GM18870 (cell line): ENCODE measurements at regions not wholly inside any gene's neighbourhood (a gene's known extent, or its start where the extent isn't known, plus 50 kb on each side); places are given as distances from the start of the nearest gene placed in this dataset.
"Not testable (repeated sequence)": the region's sequence is repeated elsewhere in the genome, so short reads cannot be mapped to it uniquely, and the experiment has no call there.

Source experiments
- ATAC-seq: cut with Tn5 transposase; IDR thresholded peaks from one replicate; pipeline ENCODE4 v1.9.1; 2021; ENCODE audit warnings: moderate library complexity; ENCODE audit not compliant: unreplicated experiment

- no peak for ATAC-seq
These were observed 125.8 kb downstream of the MRPL14 start for GRCh38 chr6:44001318-44002066.

DNA sequence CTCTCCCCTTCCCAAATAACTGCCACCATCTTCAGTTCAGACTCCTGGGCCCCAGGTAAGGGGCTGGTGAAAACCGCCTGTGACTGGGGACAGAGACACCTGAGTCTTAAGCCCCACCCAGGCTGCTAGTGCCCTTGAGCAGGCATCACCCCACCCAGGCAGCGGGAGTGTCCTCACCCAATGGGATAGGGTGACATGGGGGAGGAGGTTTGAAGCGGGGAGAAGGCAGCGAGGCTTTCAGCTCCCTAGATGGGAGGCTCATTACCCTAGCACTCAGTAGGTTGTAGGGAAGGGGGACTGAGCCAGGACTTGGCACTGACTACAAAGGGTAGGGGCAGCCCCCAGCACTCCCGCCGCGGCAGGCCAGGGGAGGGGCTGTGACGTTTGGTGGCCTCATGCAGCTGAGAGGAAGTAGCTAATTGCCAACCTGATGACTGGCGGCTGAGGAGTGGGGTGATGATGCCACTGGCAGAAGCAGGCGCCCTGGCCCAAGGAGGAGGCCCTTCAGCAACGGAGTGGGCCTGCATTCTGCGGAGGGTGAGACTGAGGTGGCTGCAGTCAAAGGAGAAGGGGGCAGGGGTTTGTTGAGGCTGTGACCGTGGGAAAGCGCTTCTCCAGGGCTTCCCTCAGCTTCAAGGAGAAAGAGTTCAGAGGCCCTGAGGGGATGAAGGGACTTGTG lies 126.9 kb downstream of the MRPL14 start:
- ATAC-seq = no peak

GRCh38 chr6:43999628-44000027 lies 127.6 kb downstream of the MRPL14 start:
- no peak for ATAC-seq

GRCh38 chr6:43998592-43999243 lies 128.5 kb downstream of the MRPL14 start:
- ATAC-seq = not testable (repeated sequence)

GRCh38 chr6:43997990-43998585 lies 129.2 kb downstream of the MRPL14 start:
- ATAC-seq = not testable (repeated sequence)

DNA sequence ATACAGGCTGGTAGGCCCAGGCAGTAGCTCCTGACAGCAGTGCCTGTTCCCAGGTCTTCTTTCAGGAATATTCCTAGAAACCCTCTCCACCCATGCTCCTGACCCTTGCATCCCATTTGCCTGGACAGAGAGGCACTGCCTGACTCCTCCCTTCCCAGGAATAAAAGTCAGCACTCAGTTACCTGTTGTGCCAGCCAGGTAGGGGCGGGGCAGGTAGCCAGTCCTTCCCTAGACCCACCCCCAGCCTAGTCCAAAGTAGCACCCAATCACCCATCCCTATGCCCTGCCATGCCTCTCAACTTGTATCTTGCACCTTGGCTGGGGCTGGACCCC lies 129.9 kb downstream of the MRPL14 start:
- no peak for ATAC-seq

GRCh38 chr6:43996618-43997344 lies 130.5 kb downstream of the MRPL14 start:
- no peak for ATAC-seq

GRCh38 chr6:43995137-43995536 lies 132.1 kb downstream of the MRPL14 start:
- ATAC-seq = no peak

DNA sequence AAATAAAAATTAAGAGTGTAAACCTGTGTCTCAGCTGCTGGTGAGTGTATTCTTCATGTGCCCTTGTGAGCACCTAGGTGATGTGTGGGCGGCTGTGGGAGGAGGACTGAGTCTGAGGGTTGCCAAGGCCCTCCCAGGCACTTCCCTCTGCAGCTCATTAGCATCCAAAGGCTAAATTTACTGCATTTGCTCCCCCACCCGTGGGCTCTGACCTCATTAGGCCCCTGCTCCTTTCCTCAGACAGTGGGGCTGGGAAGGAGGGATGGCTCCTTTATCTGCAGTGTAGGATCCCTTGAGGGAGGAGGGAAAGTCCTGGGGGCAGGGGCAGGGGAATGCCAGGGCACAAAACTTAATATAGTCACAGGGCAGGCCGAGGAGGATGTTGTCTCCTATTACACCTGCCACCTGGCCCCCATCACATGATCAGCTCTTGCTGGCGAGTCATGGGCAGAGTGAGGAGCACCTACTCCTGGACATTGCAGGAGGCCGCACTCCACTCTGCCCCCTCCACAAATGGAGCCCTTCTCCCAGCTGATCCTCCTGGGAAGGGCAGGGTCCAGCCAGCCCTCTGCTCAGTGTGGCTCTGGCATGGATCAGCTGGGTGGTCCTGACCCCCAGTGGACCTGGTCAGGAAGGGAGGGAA lies 133.2 kb downstream of the MRPL14 start:
- ATAC-seq = no peak

DNA sequence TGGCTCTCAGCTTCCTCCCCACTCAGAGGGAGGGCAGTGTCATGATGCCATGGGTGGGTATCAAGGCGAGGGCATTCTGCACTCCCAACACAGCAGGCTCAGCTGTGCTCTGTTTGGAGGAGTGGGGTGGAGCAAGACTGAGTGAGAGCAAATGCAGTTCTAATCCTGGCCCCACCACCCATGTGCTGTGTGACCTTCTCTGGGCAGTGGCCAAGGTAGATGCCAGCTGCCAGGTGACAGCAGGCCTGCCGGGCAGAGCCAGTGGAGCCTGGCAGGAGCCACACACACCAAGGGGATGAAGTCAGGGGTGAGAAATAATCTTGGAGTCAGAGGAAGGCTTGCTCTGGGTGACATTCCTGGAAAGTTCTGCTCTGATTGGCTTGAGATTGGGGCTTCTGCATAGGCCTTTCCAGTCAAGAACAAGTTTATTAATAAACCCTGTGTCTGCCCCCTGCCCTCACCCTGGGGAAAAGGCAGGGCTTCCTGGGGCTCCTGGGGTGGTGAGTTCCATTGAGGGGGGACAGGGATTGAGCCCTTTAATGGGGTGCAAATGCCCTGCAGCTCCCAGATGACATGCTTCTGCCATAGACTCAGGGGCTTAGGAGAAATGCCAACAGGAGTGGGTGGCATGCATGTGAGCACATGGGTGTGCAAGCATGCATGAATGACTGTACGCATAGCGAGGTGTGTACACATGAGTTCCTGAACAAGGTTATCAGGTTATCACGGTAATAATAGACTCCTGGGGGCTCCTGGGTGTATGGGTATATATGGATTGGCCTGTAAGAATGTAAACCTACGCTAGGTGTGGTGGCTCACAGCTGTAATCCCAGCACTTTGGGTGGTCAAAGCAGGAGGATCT lies 134.2 kb downstream of the MRPL14 start:
- ATAC-seq = no peak

- ATAC-seq = no peak
These were observed 135.1 kb downstream of the MRPL14 start for GRCh38 chr6:43992126-43992663.

GRCh38 chr6:43990627-43991619 lies 136.3 kb downstream of the MRPL14 start:
- no peak for ATAC-seq

DNA sequence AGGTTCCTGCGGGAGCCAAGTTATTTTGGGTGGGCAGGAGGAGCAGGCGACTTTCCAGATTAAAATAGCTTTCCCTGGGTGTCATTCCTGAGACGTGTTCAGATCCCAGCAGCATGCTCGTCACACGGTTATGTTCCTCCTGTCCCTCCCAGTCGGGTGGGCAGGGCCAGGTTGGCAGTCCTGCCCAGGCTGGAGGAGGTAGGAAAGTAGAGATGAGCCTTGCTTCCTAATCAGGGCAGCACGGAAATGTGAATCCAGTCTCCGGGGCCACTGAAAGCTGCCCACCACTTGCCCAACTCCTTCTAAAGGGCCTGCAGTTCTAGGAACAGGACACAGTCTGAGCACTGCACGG lies 137.0 kb downstream of the MRPL14 start:
- ATAC-seq = no peak

DNA sequence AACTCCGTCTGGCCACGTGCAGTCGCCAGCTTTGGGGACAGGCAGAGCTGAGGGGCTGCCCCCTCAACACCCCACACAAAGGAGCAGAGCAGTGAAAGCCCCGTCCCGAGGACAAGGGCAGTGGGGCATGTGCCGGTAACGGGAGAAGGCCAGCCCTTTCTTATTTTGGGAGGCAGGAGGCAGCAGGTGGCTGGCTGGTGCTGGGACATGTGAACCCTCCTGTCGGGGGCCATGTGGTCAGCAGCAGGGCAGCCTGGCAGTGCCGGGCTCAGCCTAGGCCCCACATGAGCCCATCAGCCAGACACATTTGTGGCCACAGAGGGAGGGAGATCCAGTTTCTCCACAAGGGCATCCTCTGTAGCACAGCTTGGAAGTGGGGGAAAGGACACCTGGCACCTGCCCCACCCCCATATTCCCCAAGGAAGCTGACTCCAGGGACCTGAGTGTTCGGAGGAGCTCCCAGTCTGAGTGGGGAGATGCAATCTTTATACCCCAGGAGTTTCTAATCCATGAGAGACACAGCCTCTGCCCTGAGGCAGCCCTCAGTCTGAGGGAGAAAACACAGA lies 137.6 kb downstream of the MRPL14 start:
- no peak for ATAC-seq

GRCh38 chr6:43988801-43989200 lies 138.5 kb downstream of the MRPL14 start:
- ATAC-seq = no peak

DNA sequence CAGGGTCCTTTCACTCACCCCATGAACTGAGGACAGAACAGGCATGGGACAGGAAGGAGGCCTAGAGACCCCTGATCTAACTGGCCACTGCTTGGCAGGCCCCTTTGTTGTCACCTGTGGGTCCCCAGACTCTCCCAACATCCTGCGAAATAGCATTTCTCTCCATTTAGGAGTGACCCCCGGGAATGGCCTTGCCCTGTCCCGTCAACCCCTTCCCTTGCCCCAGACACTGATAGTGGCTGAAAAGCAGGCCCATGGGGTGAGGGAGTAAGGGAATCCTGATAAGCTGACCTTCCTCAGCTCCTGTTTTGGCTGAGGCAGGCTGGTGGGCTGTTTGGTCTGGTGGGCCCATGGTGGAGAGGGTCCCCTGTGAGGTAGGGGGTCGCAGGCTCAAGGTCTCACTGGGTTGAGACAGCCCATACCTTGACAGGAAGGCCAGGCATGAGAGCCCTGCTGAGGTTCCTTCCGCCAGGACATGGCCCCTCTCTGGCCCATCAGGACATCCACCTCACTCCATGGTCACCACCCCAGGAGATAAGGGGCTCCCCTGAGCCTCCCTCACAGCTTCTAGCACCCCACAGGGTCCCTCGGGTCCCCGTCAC lies 139.3 kb downstream of the MRPL14 start:
- ATAC-seq = no peak

DNA sequence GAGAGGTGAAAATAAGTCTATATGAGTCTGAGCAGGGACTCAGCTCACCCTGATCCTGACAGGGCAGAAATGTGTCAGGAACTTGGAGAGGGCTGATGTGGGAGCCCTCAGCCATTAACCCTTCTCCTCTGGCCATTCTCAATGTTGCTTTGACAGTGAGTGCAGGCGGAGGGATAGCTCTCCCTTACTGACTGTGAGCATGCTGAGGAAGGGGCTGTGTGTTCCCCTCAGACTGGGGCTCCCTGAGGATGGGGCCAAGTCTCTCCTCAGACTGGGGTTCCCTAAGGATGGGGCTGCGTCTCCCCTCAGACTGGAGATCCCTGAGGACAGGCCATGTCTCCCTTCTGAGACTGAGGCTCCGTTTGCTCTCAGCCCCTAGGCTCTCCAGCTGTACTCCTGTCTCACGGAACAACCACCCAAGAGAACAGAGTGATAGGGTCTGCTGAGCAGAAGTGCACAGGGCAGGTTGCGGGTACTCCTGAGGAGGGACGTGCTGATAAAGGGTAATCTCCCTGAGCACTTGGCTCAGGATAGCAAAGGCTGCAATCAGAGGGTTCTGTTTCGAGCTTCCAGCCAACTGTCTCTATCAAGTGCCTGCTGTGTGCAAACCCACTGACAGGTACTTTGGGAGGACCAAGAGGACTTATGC lies 141.0 kb downstream of the MRPL14 start:
- no peak for ATAC-seq
